ENCODE measurements at regions not wholly inside any gene's neighbourhood (a gene's known extent, or its start where the extent isn't known, plus 50 kb on each side); places are given as distances from the start of the nearest gene placed in this dataset.

GRCh38 chr20:39216195-39216594 is 254.1 kb downstream of the DHX35 start:
- TF ChIP-seq POLR2AphosphoS5 (IDR thresholded peaks at IDR 0.05), result no peak
- TF ChIP-seq CTCF (IDR thresholded peaks at IDR 0.05), result no peak
- no peak for TF ChIP-seq POLR2A (IDR thresholded peaks at IDR 0.05)
